Activated naive CD4-positive, alpha-beta T cell treated with anti-CD3 and anti-CD28 coated beads, Interleukin-2, amount 50 U/mL, for 72 hours (primary cell): ENCODE measurements at regions not wholly inside any gene's neighbourhood (a gene's known extent, or its start where the extent isn't known, plus 50 kb on each side); places are given as distances from the start of the nearest gene placed in this dataset.

ENCODE experiments used
- ATAC-seq, 2 donors: fragments of 150-1000 bp; cut with Tn5 transposase; 2 replicates each; pipeline ENCODE4 v1.10.0; 2021; ENCODE audit warnings: mild to moderate bottlenecking in 2 of 2, moderate library complexity in 2 of 2
- DNase-seq, 2 donors: peaks; one replicate each; pipeline ENCODE4 v3.0.0; 2021 to 2022; ENCODE audit warnings: low spot score in 2 of 2
- H3K27ac Mint-ChIP-seq, 2 donors: one replicate each; pipeline ENCODE4 v1.8.0; 2022; ENCODE audit warnings: mild to moderate bottlenecking in 2 of 2, mixed read lengths in 2 of 2
- H3K36me3 Mint-ChIP-seq, 2 donors: one replicate each; pipeline ENCODE4 v1.8.0; 2022; ENCODE audit warnings: mixed read lengths in 2 of 2
- H3K9me3 Mint-ChIP-seq, 2 donors: one replicate each; pipeline ENCODE4 v1.8.0; 2022; ENCODE audit warnings: mixed read lengths in 2 of 2

- Mint-ChIP-seq H3K27ac (no peak overlapping the region), H3K9me3 (peaks cover 11 to 14% of the 10 kb centered on the region in 2 donors), H3K36me3 (no peaks in the 10 kb centered on the region)
- DNase-seq (no peak), ATAC-seq (no peak)
Observed at GRCh38 chr3:73719861-73720260, 95.1 kb upstream of the PDZRN3 start.

- DNase-seq (no peak), ATAC-seq (no peak)
- Mint-ChIP-seq H3K9me3 (peaks cover 11 to 14% of the 10 kb centered on the region in 2 donors), H3K27ac (no peak overlapping the region), H3K36me3 (no peaks in the 10 kb centered on the region)
Observed at GRCh38 chr3:73719413-73719851, 94.7 kb upstream of the PDZRN3 start.

DNA sequence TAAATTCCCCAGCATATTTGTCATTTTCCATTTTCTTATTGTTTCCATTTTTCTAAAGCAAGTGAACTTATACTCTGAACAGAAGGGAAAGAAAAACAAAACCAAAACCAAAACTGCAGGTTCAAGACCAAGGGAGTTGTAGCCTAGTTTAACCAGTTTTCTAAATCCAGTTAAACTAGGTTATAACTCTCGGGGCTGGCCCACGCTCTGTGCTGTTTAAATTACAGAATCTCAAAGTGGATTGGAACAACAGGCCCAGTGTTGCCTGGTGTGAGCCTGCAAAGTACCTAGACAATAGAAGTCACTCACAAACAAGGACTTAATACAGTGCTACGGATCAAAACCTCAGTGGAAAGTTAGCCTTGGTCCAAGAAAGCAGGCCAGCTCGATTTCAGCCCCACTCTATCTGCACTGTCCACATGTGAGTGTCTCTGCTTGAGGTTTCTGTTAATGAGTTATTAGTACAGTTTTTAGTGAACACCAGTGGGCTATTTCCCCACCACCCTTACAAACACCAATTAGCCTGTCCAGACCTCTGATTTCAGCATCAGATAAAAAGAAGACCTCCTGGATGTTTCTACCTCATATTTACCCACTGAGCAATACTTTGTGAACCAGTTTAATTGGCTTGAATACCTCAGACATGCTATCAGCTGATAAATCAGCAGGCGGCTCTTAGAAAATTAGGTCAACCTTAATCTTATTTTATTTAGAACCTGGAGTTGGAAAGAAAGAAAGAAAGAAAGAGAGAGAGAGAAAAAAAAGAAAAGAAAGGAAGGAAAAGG, 93.8 kb upstream of the PDZRN3 start:
- Mint-ChIP-seq H3K9me3 (peaks cover 17% of the 10 kb centered on the region in 2 donors), H3K27ac (no peak overlapping the region), H3K36me3 (no peaks in the 10 kb centered on the region)
- DNase-seq: no peak
- no peak for ATAC-seq

DNA sequence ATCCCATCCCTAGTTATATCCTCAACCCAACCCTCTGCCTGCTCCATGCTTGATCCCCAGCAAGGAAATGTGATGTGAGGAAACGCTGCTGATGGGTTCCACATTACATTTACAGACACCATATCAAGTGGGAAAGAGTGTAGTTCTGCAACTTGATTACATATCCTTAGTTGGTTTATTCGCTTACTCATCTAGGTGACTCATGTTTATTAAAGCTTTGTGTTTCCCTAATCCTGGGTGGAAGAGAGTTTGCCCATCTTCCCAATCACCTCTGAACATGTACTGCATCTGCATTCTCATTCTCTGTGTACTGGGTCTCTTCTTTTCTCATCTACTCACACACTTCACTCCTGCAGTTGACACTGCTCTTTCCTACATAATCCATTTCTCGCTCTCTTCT, 91.7 kb upstream of the PDZRN3 start:
- Mint-ChIP-seq H3K27ac (no peak overlapping the region), H3K9me3 (peaks cover 17 to 23% of the 10 kb centered on the region in 2 donors), H3K36me3 (no peaks in the 10 kb centered on the region)
- ATAC-seq (no peak), DNase-seq (no peak)

DNA sequence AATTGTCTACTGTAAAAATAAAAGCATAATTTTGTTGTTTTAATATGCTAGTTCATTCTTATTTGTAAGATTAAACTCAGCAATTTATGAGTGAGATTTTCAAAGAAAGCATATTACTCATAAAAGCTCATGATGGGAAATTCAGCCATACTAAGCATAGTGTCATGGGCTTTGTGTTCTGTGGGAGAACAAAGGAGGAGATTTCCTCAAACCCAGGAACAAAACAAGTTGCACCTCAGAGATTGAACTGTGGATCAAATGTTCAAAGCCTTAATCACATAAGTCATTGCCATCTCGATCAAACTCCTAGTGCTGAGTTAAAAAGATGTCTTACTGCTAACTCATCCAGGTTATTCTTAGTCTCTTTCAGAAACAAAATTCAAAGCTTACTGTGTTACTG, 85.6 kb upstream of the PDZRN3 start:
- Mint-ChIP-seq H3K27ac (no peak overlapping the region), H3K9me3 (peaks cover 17 to 22% of the 10 kb centered on the region in 2 donors), H3K36me3 (no peaks in the 10 kb centered on the region)
- ATAC-seq: no peak
- no peak for DNase-seq

DNA sequence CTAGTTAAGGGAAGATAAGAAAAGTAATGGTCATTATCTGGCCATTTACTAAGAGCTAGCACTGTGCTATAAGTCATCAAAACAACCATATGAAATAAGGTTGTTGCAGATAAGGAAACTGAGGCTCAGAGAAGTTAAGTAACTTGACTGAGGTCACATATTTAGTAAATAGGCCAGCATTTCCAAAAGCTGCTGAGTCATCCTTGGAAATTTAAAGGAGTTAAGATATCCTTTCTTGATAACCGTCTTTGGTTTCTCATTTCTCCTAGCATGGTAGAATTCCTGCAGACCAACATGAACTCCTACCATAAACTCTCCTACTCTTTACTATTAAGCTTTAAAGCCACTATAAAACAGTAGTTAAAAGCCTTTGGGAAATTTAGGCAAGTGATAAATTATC, 85.0 kb upstream of the PDZRN3 start:
- Mint-ChIP-seq H3K9me3 (peaks cover 17 to 22% of the 10 kb centered on the region in 2 donors), H3K27ac (no peak overlapping the region), H3K36me3 (no peaks in the 10 kb centered on the region)
- no peak for ATAC-seq
- DNase-seq: no peak

- no peak for ATAC-seq
- H3K9me3 Mint-ChIP-seq: peaks cover 15 to 20% of the 10 kb centered on the region in 2 donors
- no peak for DNase-seq
- no peak overlapping the region for H3K27ac Mint-ChIP-seq
- H3K36me3 Mint-ChIP-seq: no peaks in the 10 kb centered on the region
Observed at GRCh38 chr3:73708956-73709355, 84.2 kb upstream of the PDZRN3 start.

DNA sequence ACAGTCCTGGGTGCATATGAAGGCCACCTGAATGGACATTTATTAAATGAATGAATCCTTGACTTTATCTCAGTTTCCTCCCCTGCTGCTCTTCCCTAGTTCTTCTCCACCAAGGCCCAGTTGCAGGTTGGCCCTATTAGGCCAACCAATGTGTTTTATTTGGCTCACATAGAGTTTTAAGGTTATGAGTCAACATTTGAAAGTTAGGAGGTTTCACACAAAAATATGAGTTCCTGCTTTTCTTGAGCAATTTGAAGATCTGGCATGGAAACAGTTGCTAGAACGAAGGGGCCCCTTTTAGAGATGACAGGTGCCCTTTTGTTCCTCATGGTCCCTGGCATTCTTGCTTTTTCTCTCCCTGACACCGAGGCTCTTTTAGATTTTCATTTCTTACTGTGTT, 83.0 kb upstream of the PDZRN3 start:
- H3K27ac Mint-ChIP-seq: no peak overlapping the region
- peaks cover 7 to 8% of the 10 kb centered on the region in 2 donors for H3K9me3 Mint-ChIP-seq
- DNase-seq (no peak), ATAC-seq (no peak)
- H3K36me3 Mint-ChIP-seq: no peaks in the 10 kb centered on the region

- Mint-ChIP-seq H3K27ac (no peak overlapping the region), H3K36me3 (no peaks in the 10 kb centered on the region), H3K9me3 (peaks cover 7% of the 10 kb centered on the region in 2 donors)
- no peak for DNase-seq
- no peak for ATAC-seq
Observed at GRCh38 chr3:73706771-73707170, 82.0 kb upstream of the PDZRN3 start.

GRCh38 chr3:73705792-73706191, 81.1 kb upstream of the PDZRN3 start:
- no peak overlapping the region for H3K27ac Mint-ChIP-seq
- ATAC-seq (no peak), DNase-seq (no peak)
- peaks cover 0 to 3% of the 10 kb centered on the region in 2 donors for H3K9me3 Mint-ChIP-seq
- H3K36me3 Mint-ChIP-seq: no peaks in the 10 kb centered on the region

DNA sequence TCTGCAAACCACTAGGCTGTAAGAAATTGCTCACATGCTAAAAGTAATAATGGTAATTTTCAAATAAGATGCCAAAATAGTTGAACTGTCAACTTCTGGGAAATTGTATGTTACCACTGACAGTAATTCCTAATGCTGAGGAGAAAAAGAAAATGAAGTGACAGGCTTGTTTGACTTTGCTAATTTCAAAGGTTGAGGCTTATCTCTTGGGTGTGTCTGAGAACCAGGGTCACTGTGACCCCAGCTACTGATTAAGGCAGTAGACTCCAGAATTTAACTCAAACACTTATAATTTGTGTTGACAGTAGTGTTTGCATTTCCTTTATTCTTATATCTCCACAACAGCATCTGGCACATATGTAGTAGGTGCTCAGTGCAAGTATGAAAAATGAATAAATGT, 74.6 kb upstream of the PDZRN3 start:
- DNase-seq: no peak
- Mint-ChIP-seq H3K36me3 (no peaks in the 10 kb centered on the region), H3K9me3 (no peaks in the 10 kb centered on the region), H3K27ac (no peak overlapping the region)
- ATAC-seq: no peak

- no peaks in the 10 kb centered on the region for H3K36me3 Mint-ChIP-seq
- DNase-seq (no peak), ATAC-seq (no peak)
- H3K9me3 Mint-ChIP-seq: peaks cover 0 to 4% of the 10 kb centered on the region in 2 donors
- no peak overlapping the region for H3K27ac Mint-ChIP-seq
Observed at GRCh38 chr3:73697020-73697419, 72.3 kb upstream of the PDZRN3 start.

GRCh38 chr3:73695841-73696240, 71.1 kb upstream of the PDZRN3 start:
- Mint-ChIP-seq H3K9me3 (peaks cover 0 to 4% of the 10 kb centered on the region in 2 donors), H3K36me3 (no peaks in the 10 kb centered on the region), H3K27ac (no peak overlapping the region)
- no peak for ATAC-seq
- no peak for DNase-seq

DNA sequence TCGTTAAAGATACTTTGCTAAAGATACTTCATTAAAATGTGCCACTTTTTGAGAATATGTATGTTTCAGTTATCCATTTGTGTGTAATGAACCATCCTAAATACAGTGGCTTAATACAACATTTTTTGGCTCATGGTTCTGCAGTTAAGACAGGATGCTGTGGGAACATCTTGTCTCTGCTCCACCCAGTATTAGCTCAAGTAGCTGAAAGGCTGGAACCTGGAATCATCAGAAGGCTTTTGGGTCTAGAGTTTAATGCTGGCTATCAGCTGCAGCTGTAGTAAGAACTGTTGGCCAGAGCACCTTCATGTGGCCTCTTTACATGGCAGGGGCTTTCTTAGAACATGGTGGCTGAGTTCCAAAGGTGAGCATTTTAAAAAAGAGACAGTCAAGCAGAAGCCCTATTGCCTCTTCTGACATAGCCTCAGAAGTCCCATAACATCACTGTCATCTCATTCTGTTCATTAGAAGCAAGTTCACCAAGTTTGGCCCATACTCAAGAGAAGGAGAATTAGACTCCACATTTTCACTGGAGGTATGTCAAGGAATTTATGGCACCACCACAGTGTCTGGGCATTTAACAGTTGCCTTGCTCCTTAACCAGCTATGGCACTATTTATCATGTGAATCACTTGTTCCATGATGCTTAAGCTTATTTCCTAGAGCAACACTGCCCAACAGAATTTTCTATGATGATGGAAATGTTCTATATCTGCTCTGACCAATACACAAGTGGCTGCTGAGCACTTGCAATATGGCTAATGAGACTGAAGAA, 70.4 kb upstream of the PDZRN3 start:
- ATAC-seq (no peak), DNase-seq (no peak)
- Mint-ChIP-seq H3K36me3 (no peaks in the 10 kb centered on the region), H3K27ac (no peak overlapping the region), H3K9me3 (peaks cover 0 to 4% of the 10 kb centered on the region in 2 donors)

DNA sequence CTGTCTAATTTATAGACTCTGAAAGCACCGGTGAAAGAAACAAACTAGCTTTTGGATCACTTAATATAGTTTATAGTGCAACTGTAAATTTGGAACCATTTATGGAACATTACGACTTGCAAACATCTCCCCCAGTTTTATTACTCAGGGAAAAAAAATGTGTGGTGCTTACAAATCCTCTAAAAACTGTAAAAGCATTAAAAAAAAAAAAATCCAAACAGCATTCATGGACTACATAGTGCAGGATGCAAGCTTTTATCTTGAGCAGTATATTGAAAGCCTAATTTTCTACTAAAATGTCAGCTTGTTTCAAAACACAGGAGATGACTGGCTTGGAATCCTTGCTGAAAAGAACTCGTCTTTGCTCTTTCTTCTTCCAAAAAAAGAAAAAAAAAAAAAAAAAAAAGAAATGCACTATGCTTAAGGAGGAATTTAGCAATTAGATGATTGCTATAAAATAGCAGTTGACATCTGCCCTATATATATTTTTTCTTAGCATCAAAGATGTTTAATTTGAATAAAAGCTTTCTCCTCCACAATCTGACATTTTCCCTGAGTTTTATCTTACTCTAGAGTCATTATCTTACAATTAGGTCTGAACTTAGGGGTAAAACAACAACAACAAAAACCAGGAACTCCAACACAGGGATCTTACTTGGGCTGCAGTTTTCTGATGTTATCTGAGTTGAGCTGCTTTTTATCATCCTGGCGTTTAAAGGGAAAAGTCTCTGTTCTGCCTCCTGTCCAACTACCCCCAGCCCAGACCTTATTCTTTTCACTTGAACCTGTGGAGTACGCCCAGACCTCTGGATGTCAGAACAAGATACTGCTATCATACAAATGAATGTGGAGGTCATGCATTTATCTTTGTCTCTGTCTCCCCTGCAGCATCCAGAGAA, 62.6 kb upstream of the PDZRN3 start:
- Mint-ChIP-seq H3K36me3 (no peaks in the 10 kb centered on the region), H3K27ac (no peak overlapping the region), H3K9me3 (peaks cover 7 to 21% of the 10 kb centered on the region in 2 donors)
- DNase-seq: no peak
- no peak for ATAC-seq

GRCh38 chr3:73685061-73685460, 60.3 kb upstream of the PDZRN3 start:
- ATAC-seq: no peak
- Mint-ChIP-seq H3K9me3 (peaks cover 7 to 21% of the 10 kb centered on the region in 2 donors), H3K36me3 (no peaks in the 10 kb centered on the region), H3K27ac (no peak overlapping the region)
- DNase-seq: no peak

DNA sequence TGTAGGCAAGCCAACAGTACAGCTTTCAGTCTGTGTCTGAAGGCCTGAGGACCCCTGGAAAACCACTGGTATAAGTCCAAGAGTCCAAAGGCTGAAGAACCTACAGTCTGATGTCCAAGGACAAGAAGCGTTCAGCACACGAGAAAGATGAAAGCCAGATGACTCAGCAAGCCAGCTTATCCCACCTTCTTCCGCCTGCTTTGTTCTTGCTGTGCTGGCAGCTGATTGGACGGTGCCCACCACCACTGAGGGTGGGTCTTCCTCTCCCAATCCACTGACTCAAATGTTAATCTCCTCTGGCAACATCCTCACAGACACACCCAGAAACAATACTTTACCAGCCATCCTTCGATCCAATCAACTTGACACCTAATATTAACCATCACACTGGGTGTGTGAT, 59.0 kb upstream of the PDZRN3 start:
- peaks cover 7 to 21% of the 10 kb centered on the region in 2 donors for H3K9me3 Mint-ChIP-seq
- no peak for ATAC-seq
- H3K36me3 Mint-ChIP-seq: no peaks in the 10 kb centered on the region
- no peak overlapping the region for H3K27ac Mint-ChIP-seq
- no peak for DNase-seq
